GM21717 (cell line): ENCODE measurements at regions not wholly inside any gene's neighbourhood (a gene's known extent, or its start where the extent isn't known, plus 50 kb on each side); places are given as distances from the start of the nearest gene placed in this dataset.
A peak's percentile ranks its signal among the peaks of the same experiment; 100 is the strongest.
"Not testable (repeated sequence)": the region's sequence is repeated elsewhere in the genome, so short reads cannot be mapped to it uniquely, and the experiment has no call there.

ENCODE experiments used
- ATAC-seq: cut with Tn5 transposase; IDR thresholded peaks from one replicate; pipeline ENCODE4 v1.9.1; 2021; ENCODE audit warnings: mild to moderate bottlenecking, moderate library complexity; ENCODE audit not compliant: unreplicated experiment

GRCh38 chr6:137653706-137654059, 159.5 kb upstream of the OLIG3 start:
- ATAC-seq: no peak

DNA sequence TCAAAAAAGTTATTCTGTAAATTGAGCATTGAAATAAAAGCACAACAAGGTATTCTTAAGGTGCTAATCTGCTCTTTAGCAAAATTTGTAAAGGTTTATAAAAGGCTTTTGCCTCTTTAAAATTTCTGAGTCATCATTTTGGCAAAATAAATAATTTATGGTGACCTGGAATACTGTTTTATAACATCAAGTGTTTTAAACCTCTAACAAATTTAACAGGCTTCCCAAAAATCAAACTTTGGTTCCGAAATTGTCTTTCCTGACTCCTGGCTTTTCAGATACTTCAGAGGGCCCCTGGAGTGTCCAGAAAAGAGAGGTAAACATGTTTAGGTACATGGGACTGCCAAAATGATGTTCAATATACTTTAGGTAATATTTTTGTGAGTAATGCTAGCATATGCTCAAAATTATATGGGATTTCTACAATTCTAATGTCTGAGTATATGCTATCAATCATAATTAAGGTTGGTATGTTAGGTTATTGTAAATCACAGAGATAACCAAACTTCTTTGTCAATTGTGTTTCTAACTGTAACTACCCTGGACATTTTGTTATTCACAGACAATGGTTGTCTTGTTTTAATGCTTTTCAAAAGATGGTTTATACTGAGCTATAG, 160.3 kb upstream of the OLIG3 start:
- ATAC-seq: no peak

DNA sequence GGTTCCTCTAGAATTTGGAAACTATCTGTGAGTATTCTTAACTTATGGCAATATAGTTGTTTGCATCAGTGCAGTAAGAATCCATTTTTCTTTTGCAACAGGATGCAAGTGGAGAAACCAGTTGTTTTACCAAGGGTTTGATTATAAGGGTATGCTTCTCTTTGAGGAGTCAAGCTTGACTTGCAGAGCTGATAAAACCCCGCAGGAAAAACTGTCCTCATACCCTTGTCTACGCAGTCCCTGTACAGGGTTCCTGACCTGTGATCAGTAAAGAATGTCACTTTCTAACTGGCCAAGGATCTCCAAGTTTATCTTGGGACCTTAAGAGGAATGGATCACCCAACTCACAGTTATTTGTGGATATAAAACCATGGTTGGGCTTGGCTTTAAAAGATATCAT, 161.1 kb upstream of the OLIG3 start:
- ATAC-seq: no peak

DNA sequence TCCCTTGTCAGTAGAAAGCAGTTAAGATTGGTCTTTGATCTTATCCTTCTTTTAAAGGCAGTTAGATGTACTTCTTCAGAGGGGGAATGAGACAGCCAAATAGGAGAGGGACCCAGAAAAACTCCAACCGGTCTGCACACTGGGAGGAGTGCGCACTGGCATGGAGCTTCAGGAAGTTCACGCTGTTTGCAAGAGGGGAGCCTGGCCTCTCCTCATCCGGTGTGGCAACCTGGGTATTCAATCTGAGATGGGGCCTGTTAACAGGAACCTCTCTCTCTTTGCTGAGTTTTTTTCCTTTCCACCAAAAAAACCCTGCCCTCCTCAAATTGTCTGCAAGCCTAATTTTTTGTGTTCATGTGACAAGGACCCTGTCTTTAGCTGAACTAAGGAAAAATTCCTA, 162.5 kb upstream of the OLIG3 start:
- ATAC-seq: no peak

DNA sequence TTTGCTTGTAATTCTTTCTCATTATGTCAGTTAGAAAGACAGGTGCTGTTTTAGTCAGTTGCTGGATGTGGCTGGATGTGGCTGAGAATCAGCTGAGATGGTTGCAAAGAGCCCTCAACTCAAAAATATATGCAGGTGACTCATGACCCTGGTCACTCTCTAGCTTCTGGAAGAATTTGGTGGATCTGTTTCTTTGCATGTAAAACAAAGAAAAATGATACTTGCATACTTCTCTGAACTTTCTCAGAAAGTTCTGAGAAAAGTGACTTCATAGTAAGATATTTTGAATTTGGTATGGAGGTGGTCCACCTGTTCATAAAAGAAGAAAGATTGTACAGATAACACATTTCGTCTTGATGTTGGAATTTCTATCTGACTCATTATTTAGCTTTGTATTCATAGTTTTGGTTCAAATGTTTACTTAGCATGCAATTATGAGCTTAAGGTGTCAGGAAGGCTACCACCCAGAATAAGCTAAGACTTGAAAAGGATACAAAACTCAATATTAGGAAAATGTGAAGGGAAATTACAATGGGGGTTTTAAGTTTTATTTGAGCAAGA, 163.2 kb upstream of the OLIG3 start:
- ATAC-seq: no peak

- no peak for ATAC-seq
These were observed 164.1 kb upstream of the OLIG3 start for GRCh38 chr6:137658287-137658686.

DNA sequence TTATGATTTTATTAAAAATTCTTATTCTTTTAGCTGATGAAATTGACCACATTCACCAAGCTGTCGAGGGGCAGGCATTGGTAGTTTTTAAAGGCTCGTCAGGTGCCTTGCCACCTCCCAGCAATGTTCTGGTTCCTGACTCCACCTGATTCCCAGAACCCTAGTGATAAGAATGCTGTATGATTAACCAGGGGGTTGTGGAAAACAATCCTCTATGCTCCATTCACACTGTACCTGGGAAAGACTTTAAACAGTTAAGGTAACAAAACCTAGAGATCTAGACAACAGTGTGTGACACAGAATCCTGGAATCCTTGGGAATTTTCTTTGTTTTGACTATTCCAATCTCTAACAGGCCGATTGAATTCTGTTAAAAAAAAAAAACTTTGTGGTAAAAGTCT, 165.7 kb upstream of the OLIG3 start:
- no peak for ATAC-seq

- ATAC-seq: no peak
These were observed 166.1 kb upstream of the OLIG3 start for GRCh38 chr6:137660296-137660731.

DNA sequence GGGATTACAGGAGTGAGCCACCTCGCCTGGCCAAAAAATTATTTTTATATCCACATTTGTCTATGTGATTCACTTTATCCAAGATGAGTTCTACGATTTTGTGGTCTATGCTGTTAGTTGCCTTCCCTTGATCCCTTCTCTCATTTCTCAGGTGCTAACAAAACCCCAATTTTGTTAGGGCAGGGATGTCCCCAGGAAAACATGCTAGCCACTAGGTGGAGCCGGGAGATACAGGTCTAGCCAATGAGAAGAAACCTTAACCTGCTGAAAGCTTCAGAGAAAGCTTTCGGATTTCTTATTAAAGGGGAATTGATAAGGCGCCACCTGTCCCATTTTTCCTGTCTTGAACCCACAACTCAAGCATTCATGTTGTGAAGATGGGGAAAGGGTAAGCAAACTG, 167.4 kb upstream of the OLIG3 start:
- no peak for ATAC-seq

GRCh38 chr6:137664183-137664582, 170.0 kb upstream of the OLIG3 start:
- ATAC-seq: no peak

DNA sequence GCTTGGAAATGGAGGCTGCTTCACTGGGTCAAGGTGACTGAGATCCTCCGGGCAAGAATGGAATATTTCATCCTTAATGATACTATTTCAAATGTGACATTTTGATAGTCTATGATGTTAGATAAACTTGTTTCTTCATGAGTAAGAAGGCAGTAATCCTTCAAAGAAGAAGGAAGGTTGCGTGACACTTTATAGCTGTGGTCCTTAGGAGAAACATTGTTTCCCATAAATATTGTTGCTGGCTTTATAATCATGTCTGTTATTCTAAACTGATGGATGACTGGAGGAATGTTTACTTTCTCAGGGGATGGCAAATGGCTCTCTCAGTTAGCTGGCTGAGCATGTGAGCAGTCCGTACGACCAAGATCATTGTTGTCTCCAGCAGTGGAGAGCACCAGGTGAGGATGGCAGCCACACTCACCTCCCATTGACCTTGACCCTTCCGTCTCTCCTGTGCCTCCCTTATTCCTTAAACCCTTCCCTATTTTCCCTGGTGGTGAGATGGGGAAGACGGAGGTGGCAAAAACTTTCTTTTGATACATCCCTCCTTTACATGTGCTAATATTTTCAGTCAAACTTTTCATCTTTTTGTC, 171.2 kb upstream of the OLIG3 start:
- ATAC-seq: no peak

- peak; percentile 43 for ATAC-seq
These were observed 172.1 kb upstream of the OLIG3 start for GRCh38 chr6:137666202-137666774.

GRCh38 chr6:137673603-137674002, 179.4 kb upstream of the OLIG3 start:
- ATAC-seq: no peak

DNA sequence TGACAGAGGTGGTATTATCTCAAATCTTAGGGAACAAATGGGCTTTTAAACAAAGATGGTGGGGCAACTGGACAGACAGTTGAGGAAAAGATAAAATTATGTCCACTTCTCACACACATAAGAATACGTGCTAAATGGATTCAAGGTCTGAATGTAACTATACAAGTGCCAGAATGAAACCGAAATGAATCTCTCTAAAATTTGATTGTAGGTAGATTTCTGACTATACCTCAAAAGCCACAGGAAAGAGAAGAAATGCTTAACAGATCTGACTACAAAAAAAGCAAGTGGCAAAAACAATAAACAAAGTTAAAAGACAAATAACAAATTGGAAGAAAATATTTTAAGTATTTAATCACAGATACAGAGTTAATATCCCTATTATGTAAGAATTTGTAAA, 182.7 kb upstream of the OLIG3 start:
- no peak for ATAC-seq

GRCh38 chr6:137677709-137678108, 183.5 kb upstream of the OLIG3 start:
- ATAC-seq: no peak

DNA sequence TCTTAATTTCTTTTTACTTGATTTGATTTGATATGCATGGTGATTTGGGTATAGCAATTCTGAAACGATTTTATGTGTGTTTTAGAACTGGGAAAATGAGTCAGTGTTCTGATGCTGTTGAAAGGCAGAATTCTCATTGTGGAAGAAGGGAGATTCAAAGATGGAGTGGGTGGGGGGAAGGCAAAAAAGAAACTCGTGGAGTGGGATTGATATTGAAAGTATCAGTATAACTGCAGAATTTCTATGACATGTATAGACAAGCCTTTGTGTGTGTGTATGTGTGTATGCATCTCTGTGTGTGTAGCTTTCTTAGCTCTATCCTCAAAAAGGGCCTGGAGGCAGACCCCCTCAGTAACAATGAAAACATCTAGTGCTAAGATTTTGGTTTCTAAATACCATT, 184.3 kb upstream of the OLIG3 start:
- no peak for ATAC-seq

GRCh38 chr6:137680705-137681346, 186.2 kb upstream of the TNFAIP3 start:
- peak; percentile 34 for ATAC-seq

DNA sequence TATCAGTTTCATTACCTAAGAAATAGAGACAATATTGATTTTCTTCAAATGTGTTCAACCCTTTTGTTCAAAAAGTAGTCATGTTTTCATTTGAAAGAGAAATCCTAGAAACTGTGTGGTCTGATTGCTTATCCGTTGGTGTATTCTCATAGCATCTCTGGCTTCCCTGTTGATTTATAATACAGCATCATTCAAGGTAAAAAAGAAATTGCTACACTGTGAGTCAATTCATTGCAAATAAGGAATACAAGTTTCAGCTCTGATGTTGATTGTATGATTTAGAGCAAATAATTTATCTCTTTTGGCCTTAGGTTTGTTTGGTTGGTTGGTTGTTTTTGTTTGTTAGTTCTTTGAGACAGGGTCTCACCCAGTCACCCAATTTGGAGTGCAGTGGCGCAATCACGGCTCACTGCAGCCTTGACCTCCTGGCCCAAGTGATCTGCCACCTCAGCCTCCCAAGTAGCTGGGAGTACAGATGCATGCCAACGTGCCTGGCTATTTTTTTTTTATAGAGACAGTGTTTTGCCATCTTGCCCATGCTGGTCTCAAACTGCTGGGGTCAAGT, 185.5 kb upstream of the TNFAIP3 start:
- no peak for ATAC-seq

DNA sequence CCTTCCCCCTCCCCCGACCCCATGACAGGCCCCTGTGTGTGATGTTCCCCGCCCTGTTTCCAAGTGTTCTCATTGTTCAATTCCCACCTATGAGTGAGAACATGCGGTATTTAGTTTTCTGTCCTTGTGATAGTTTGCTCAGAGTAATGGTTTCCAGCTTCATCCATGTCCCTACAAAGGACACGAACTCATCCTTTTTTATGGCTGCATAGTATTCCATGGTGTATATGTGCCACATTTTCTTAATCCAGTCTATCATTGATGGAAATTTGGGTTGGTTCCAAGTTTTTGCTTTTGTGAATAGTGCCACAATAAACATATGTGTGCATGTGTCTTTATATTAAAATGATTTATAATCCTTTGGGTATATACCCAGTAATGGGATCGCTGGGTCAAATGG, 184.4 kb upstream of the TNFAIP3 start:
- not testable (repeated sequence) for ATAC-seq

- ATAC-seq: no peak
These were observed 183.1 kb upstream of the TNFAIP3 start for GRCh38 chr6:137683916-137684315.

GRCh38 chr6:137685798-137686375, 181.2 kb upstream of the TNFAIP3 start:
- ATAC-seq: no peak
